ENCODE measurements at regions not wholly inside any gene's neighbourhood (a gene's known extent, or its start where the extent isn't known, plus 50 kb on each side); places are given as distances from the start of the nearest gene placed in this dataset.
"Not testable (repeated sequence)": the region's sequence is repeated elsewhere in the genome, so short reads cannot be mapped to it uniquely, and the experiment has no call there.

GRCh38 chr12:89062996-89063395 is 289.3 kb downstream of the DUSP6 start:
- DNase-seq (ENCODE audit: low read depth), result no peak

GRCh38 chr12:89059721-89060541 is 292.4 kb downstream of the DUSP6 start:
- no peak for DNase-seq (ENCODE audit: low read depth)

- no peak for DNase-seq (ENCODE audit: low read depth)
Observed at GRCh38 chr12:89059056-89059455, 293.2 kb downstream of the DUSP6 start.

GRCh38 chr12:89058402-89058801 is 293.9 kb downstream of the DUSP6 start:
- DNase-seq (ENCODE audit: low read depth), result no peak

GRCh38 chr12:89053817-89054216 is 298.5 kb downstream of the DUSP6 start:
- not testable (repeated sequence) for DNase-seq (ENCODE audit: low read depth)

GRCh38 chr12:89051065-89051677 is 301.1 kb downstream of the DUSP6 start:
- peak; percentile 47 for DNase-seq (ENCODE audit: low read depth)

GRCh38 chr12:89047856-89048418 is 304.4 kb downstream of the DUSP6 start:
- DNase-seq (ENCODE audit: low read depth), result no peak

GRCh38 chr12:89041078-89041477 is 311.2 kb downstream of the DUSP6 start:
- DNase-seq (ENCODE audit: low read depth), result no peak

- DNase-seq (ENCODE audit: low read depth), result no peak
Observed at GRCh38 chr12:89040146-89040964, 311.9 kb downstream of the DUSP6 start.

- DNase-seq (ENCODE audit: low read depth), result no peak
Observed at GRCh38 chr12:89038831-89039512, 313.3 kb downstream of the DUSP6 start.

- no peak for DNase-seq (ENCODE audit: low read depth)
Observed at GRCh38 chr12:89033062-89033461, 319.2 kb downstream of the DUSP6 start.

GRCh38 chr12:89029961-89030360 is 322.3 kb downstream of the DUSP6 start:
- DNase-seq (ENCODE audit: low read depth), result no peak

- DNase-seq (ENCODE audit: low read depth), result no peak
Observed at GRCh38 chr12:89024580-89024979, 327.7 kb downstream of the DUSP6 start.

- DNase-seq (ENCODE audit: low read depth), result no peak
Observed at GRCh38 chr12:89023936-89024335, 328.4 kb downstream of the DUSP6 start.

- no peak for DNase-seq (ENCODE audit: low read depth)
Observed at GRCh38 chr12:89020689-89021088, 331.6 kb downstream of the DUSP6 start.

- DNase-seq (ENCODE audit: low read depth), result no peak
Observed at GRCh38 chr12:89020121-89020480, 332.2 kb downstream of the DUSP6 start.

- DNase-seq (ENCODE audit: low read depth), result peak; percentile 71
Observed at GRCh38 chr12:89019439-89020120, 332.7 kb downstream of the DUSP6 start.

- DNase-seq (ENCODE audit: low read depth), result peak; percentile 40
Observed at GRCh38 chr12:89016970-89017778, 335.1 kb downstream of the DUSP6 start.

- no peak for DNase-seq (ENCODE audit: low read depth)
Observed at GRCh38 chr12:89015419-89015818, 336.9 kb downstream of the DUSP6 start.

GRCh38 chr12:88998421-88998820 is 353.9 kb downstream of the DUSP6 start:
- DNase-seq (ENCODE audit: low read depth), result peak; percentile 35
